ENCODE measurements at regions not wholly inside any gene's neighbourhood (a gene's known extent, or its start where the extent isn't known, plus 50 kb on each side); places are given as distances from the start of the nearest gene placed in this dataset.
"Not testable (repeated sequence)": the region's sequence is repeated elsewhere in the genome, so short reads cannot be mapped to it uniquely, and the experiment has no call there.

- no peak for DNase-seq
Observed at GRCh38 chr6:137933696-137934095, 66.6 kb downstream of the TNFAIP3 start.

DNA sequence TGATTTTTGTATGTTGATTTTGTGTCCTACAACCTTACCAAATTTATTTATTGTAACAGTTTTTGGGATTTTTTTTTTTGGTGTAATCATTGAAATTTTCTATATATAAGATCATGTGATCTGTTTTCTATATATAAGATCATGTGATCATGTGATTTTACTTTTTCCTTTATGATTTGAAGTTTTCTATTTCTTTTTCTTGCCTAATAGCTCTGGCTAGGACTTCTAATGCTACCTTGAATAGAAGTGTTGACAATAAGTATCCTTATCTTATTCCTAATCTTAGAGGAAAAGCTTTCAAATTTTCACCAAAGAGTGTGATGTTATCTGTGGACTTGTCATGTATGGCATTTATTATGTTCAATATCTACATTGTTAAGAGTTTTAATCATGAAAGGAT lies 69.7 kb downstream of the TNFAIP3 start:
- no peak for DNase-seq

- no peak for DNase-seq
Observed at GRCh38 chr6:137937834-137938233, 70.8 kb downstream of the TNFAIP3 start.

DNA sequence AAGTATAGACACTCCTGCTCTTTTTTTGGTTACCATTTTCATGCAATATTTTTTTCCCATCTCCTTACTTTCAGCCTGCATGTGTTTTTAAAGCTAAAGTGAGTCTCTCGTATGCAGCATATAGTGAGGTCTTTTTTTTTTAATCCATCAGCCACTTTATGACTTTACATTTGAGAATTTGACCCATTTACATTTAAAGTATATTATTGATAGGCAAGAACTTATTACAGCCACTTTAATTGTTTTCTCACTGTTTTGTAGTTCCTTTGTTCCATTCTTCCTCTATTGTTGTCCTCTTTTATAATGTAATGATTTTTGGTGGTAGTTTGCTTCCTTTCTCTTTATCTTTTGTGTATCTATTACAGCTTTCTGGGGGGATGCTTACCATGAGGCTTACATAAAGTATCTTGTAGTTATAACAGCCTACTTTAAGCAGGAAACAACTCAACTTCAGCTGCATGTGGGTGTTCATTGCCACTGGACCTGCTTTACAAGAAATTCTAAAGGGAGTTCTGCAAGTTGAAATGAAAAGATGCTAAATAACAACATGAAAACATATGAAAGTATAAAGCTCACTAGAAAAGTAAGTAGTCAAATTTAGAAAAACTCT lies 71.8 kb downstream of the TNFAIP3 start:
- no peak for DNase-seq

- no peak for DNase-seq
Observed at GRCh38 chr6:137941995-137942394, 74.9 kb downstream of the TNFAIP3 start.

GRCh38 chr6:137942736-137943135 lies 75.7 kb downstream of the TNFAIP3 start:
- no peak for DNase-seq

GRCh38 chr6:137944381-137944780 lies 77.3 kb downstream of the TNFAIP3 start:
- DNase-seq = not testable (repeated sequence)

GRCh38 chr6:137944793-137945498 lies 77.9 kb downstream of the TNFAIP3 start:
- peak; percentile 10 for DNase-seq

GRCh38 chr6:137949686-137950390 lies 82.8 kb downstream of the TNFAIP3 start:
- no peak for DNase-seq

DNA sequence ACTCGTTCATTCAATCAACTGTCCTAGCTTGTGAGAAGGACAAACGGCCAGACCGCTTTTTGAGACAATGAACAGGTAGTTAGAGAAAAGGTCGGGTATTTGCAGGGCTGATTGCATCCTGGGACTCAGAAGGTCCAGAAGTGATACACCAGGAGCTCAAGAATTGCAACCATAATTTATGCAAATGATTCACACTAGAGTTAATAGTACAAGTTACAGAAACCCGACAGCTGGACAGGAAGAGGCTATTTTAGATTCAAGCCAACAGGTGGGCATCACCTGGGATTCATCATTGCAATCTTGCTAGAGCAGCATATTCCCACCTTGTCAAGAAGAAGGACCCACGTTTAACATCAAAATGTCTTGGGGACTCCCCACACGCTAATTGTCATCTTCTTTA lies 83.5 kb downstream of the TNFAIP3 start:
- DNase-seq = no peak

GRCh38 chr6:137951064-137951597 lies 84.1 kb downstream of the TNFAIP3 start:
- no peak for DNase-seq

DNA sequence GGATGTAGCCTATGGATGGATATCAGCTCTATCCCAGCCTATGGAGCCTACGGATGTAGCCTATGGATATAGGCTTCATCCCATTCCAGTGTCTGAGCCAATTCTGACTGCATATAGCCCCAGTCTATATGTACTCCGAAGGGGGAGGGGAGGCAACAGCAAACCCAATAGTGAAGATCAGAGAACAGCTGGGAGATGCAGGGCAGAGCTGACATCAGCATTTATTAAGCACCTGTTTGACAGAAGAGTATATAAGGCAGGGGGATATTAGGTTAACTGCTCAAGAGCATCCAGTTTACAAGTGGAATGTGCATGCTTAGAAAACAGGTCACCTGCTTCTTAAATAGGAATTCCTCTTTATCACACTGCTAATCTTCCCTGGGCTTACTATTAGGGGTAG lies 85.2 kb downstream of the TNFAIP3 start:
- no peak for DNase-seq

- no peak for DNase-seq
Observed at GRCh38 chr6:137953761-137954160, 86.7 kb downstream of the TNFAIP3 start.

GRCh38 chr6:137954253-137954652 lies 87.2 kb downstream of the TNFAIP3 start:
- no peak for DNase-seq

DNA sequence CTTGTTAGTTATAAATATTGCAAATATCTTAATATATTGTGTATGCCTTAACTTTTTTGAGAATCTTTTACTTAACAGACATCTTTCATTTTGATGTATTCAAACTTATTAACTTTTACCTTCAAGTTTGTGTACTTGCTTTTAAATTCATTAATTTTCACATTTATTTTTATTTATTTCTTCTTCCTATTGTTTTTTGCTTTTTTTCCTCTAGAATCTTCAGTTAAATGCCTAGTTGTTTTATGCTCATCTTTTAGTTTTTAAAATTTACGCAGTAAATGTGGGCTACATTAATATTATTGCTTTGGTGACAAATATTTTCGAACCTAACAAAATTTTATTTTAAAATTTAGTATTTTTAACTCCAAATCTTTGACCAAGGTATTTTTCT lies 89.0 kb downstream of the TNFAIP3 start:
- DNase-seq = no peak

DNA sequence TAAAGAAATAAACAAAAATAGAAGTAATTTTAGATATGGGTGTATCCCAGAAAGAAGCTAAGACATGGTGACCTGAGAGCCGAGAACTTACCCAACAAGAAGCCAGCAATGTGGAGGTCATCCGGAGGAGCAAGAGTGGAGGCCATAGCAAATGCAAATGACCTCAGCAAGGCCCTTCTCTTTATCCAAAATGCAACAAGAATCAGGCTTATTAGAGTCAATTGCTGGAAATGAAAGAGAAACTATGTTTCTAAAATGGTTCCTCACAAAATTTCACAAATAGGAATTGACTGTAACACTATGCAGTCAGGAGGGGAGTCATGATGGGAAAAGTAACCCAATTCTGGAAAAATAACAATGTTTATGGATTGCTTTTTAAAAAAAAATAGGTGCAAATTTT lies 90.4 kb downstream of the TNFAIP3 start:
- DNase-seq = no peak

GRCh38 chr6:137958811-137959565 lies 91.9 kb downstream of the TNFAIP3 start:
- DNase-seq = no peak

DNA sequence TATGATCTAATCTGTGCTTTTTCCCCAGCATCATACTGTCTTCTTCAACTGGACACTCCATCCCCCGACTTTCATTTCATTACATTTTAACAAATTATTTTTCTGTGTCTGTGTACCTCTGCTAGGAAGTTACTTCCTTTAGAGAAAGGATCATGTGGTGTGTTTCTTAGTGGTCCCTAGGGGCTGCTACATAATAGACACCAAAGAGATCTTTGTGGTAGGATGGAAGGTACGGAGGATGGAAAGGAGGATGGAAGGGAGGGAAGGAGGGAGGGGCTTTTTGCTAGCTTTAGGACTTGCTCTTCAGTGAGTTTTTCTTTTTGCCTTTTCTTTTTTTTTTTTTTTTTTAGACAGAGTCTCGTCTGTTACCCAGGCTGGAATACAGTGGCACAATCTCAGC lies 95.7 kb downstream of the TNFAIP3 start:
- no peak for DNase-seq

DNA sequence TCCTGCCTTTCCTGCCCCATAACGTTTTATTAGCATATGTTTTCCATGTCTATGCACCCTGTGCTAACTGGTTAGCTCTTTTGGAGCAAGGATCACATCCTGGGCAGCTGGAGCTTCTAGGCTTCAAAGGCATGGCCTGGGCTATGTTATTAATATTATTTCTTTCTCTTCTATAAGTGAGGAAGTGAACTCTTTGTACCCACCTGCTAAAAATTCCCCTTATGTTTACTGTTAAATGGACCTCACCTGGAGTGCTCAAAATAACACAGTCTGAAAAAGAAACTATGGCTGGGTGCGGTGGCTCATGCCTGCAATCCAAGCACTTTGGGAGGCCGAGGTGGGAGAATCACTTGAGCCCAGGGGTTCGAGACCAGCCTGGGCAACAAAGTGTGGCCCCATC lies 97.8 kb downstream of the TNFAIP3 start:
- no peak for DNase-seq

GRCh38 chr6:137967689-137968454 lies 100.8 kb downstream of the TNFAIP3 start:
- no peak for DNase-seq

DNA sequence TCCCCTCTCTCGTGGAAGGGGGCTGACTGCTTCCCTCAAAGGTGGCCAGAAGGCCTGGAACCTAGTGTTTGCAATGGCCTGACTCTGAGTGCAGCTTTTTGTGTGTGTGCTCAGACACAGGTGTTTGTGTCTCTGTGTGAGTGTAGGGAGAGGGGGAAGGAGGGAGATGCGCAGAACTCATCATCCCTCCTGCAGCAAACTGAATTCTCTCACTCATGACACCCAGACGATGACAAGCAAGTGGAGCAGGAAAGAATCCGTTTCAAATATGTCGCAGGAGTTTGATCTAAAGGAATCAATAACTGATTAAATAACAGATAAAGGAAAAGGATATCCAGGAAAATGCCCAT lies 101.4 kb downstream of the TNFAIP3 start:
- DNase-seq = no peak

GRCh38 chr6:137968901-137969300 lies 101.8 kb downstream of the TNFAIP3 start:
- no peak for DNase-seq

- DNase-seq = no peak
Observed at GRCh38 chr6:137969874-137970273, 102.8 kb downstream of the TNFAIP3 start.

Measured in NCI-H2171 (cell line).